ENCODE measurements at regions not wholly inside any gene's neighbourhood (a gene's known extent, or its start where the extent isn't known, plus 50 kb on each side); places are given as distances from the start of the nearest gene placed in this dataset.

GRCh38 chr13:73335210-73335609, 276.4 kb downstream of the KLF5 start:
- TF ChIP-seq FOXP2 (optimal IDR thresholded peaks at IDR 0.05; ENCODE audit: borderline replicate concordance, extremely low read depth, extremely low read length, insufficient read depth) (no peak), POLR2AphosphoS5 (IDR thresholded peaks at IDR 0.05; ENCODE audit: low read depth, low read length) (no peak), SIN3A (IDR thresholded peaks at IDR 0.05; ENCODE audit: borderline replicate concordance, insufficient read depth, low read length) (no peak), TAF1 (IDR thresholded peaks at IDR 0.05; ENCODE audit: borderline replicate concordance, insufficient read depth, low read length) (no peak), REST (IDR thresholded peaks at IDR 0.05; ENCODE audit: insufficient read depth in 1 of 2, low read depth in 2 of 2, low read length in 2 of 2) (no peak)

GRCh38 chr13:73334445-73334844, 275.6 kb downstream of the KLF5 start:
- TF ChIP-seq POLR2AphosphoS5 (IDR thresholded peaks at IDR 0.05; ENCODE audit: low read depth, low read length) (no peak), FOXP2 (optimal IDR thresholded peaks at IDR 0.05; ENCODE audit: borderline replicate concordance, extremely low read depth, extremely low read length, insufficient read depth) (no peak), REST (IDR thresholded peaks at IDR 0.05; ENCODE audit: insufficient read depth in 1 of 2, low read depth in 2 of 2, low read length in 2 of 2) (no peak), SIN3A (IDR thresholded peaks at IDR 0.05; ENCODE audit: borderline replicate concordance, insufficient read depth, low read length) (no peak), TAF1 (IDR thresholded peaks at IDR 0.05; ENCODE audit: borderline replicate concordance, insufficient read depth, low read length) (no peak)

GRCh38 chr13:73331556-73331955, 272.8 kb downstream of the KLF5 start:
- TF ChIP-seq SIN3A (IDR thresholded peaks at IDR 0.05; ENCODE audit: borderline replicate concordance, insufficient read depth, low read length), result no peak
- TF ChIP-seq POLR2AphosphoS5 (IDR thresholded peaks at IDR 0.05; ENCODE audit: low read depth, low read length), result no peak
- TF ChIP-seq FOXP2 (optimal IDR thresholded peaks at IDR 0.05; ENCODE audit: borderline replicate concordance, extremely low read depth, extremely low read length, insufficient read depth), result no peak
- no peak for TF ChIP-seq REST (IDR thresholded peaks at IDR 0.05; ENCODE audit: insufficient read depth in 1 of 2, low read depth in 2 of 2, low read length in 2 of 2)
- no peak for TF ChIP-seq TAF1 (IDR thresholded peaks at IDR 0.05; ENCODE audit: borderline replicate concordance, insufficient read depth, low read length)

- no peak for TF ChIP-seq FOXP2 (optimal IDR thresholded peaks at IDR 0.05; ENCODE audit: borderline replicate concordance, extremely low read depth, extremely low read length, insufficient read depth)
- no peak for TF ChIP-seq SIN3A (IDR thresholded peaks at IDR 0.05; ENCODE audit: borderline replicate concordance, insufficient read depth, low read length)
- no peak for TF ChIP-seq POLR2AphosphoS5 (IDR thresholded peaks at IDR 0.05; ENCODE audit: low read depth, low read length)
- TF ChIP-seq TAF1 (IDR thresholded peaks at IDR 0.05; ENCODE audit: borderline replicate concordance, insufficient read depth, low read length), result no peak
- no peak for TF ChIP-seq REST (IDR thresholded peaks at IDR 0.05; ENCODE audit: insufficient read depth in 1 of 2, low read depth in 2 of 2, low read length in 2 of 2)
These were observed 270.6 kb downstream of the KLF5 start for GRCh38 chr13:73329355-73329754.

GRCh38 chr13:73327579-73327978, 268.8 kb downstream of the KLF5 start:
- TF ChIP-seq POLR2AphosphoS5 (IDR thresholded peaks at IDR 0.05; ENCODE audit: low read depth, low read length) (no peak), FOXP2 (optimal IDR thresholded peaks at IDR 0.05; ENCODE audit: borderline replicate concordance, extremely low read depth, extremely low read length, insufficient read depth) (no peak), TAF1 (IDR thresholded peaks at IDR 0.05; ENCODE audit: borderline replicate concordance, insufficient read depth, low read length) (no peak), REST (IDR thresholded peaks at IDR 0.05; ENCODE audit: insufficient read depth in 1 of 2, low read depth in 2 of 2, low read length in 2 of 2) (no peak), SIN3A (IDR thresholded peaks at IDR 0.05; ENCODE audit: borderline replicate concordance, insufficient read depth, low read length) (no peak)

Measured in PFSK-1 (cell line).